Hepatocyte (in vitro differentiated cells): ENCODE measurements at regions not wholly inside any gene's neighbourhood (a gene's known extent, or its start where the extent isn't known, plus 50 kb on each side); places are given as distances from the start of the nearest gene placed in this dataset.

Experiments used
- CTCF ChIP-seq: fragments of 200-600 bp; sonication (generic); IDR thresholded peaks from 2 replicates; pipeline ENCODE4 v1.5.1; 2016; ENCODE audit warnings: antibody characterized with exemption, mild to moderate bottlenecking; ENCODE audit not compliant: poor library complexity
- EZH2phosphoT487 ChIP-seq: fragments of 200-600 bp; sonication (generic); IDR thresholded peaks from one replicate; pipeline ENCODE4 v1.6.1; 2018; ENCODE audit warnings: antibody characterized with exemption, mild to moderate bottlenecking, low read depth, moderate library complexity; ENCODE audit not compliant: unreplicated experiment, severe bottlenecking

GRCh38 chr2:122075381-122075780, 319.9 kb downstream of the TSN start:
- TF ChIP-seq CTCF, result no peak
- TF ChIP-seq EZH2phosphoT487, result no peak
